Aorta (tissue), 5 donors: ENCODE measurements at regions not wholly inside any gene's neighbourhood (a gene's known extent, or its start where the extent isn't known, plus 50 kb on each side); places are given as distances from the start of the nearest gene placed in this dataset.
"Not testable (repeated sequence)": the region's sequence is repeated elsewhere in the genome, so short reads cannot be mapped to it uniquely, and the experiment has no call there.

Experiments
- ATAC-seq: fragments of 200-7000 bp; cut with Tn5 transposase; one replicate; pipeline ENCODE4 v1.9.1; 2022; ENCODE audit warnings: moderate library complexity; ENCODE audit not compliant: low FRiP score
- DNase-seq, 2 donors: peaks; one replicate each; pipeline ENCODE4 v3.0.0-alpha.2; 2020
- H3K27ac ChIP-seq, 2 donors: one replicate each; pipeline ENCODE4 v1.5.1; 2013; ENCODE audit warnings: low read length in 2 of 2, mild to moderate bottlenecking in 2 of 2, moderate library complexity in 2 of 2, control low read depth in 1 of 2, inconsistent platforms in 1 of 2, low read depth in 1 of 2
- H3K27me3 ChIP-seq, 2 donors: one replicate each; pipeline ENCODE4 v1.6.1; 2013; ENCODE audit warnings: control low read depth in 1 of 2, low read length in 1 of 2, mild to moderate bottlenecking in 1 of 2, moderate library complexity in 1 of 2; ENCODE audit not compliant: insufficient read depth in 2 of 2, control insufficient read depth in 1 of 2
- H3K36me3 ChIP-seq, 2 donors: one replicate each; pipeline ENCODE4 v1.6.1; 2013; ENCODE audit warnings: control low read depth in 1 of 2, low read length in 1 of 2, mild to moderate bottlenecking in 1 of 2; ENCODE audit not compliant: insufficient read depth in 2 of 2, control insufficient read depth in 1 of 2
- H3K4me1 ChIP-seq, 2 donors: one replicate each; pipeline ENCODE4 v1.6.1; 2013; ENCODE audit warnings: low read length in 2 of 2, control low read depth in 1 of 2, mild to moderate bottlenecking in 1 of 2, moderate library complexity in 1 of 2; ENCODE audit not compliant: insufficient read depth in 2 of 2, control insufficient read depth in 1 of 2
- H3K4me3 ChIP-seq, 2 donors: one replicate each; pipeline ENCODE4 v1.5.1; 2013; ENCODE audit warnings: low read length in 2 of 2, control low read depth in 1 of 2, mild to moderate bottlenecking in 1 of 2
- H3K9me3 ChIP-seq: one replicate; pipeline ENCODE4 v1.6.1; 2013; ENCODE audit warnings: mild to moderate bottlenecking, low read length; ENCODE audit not compliant: control insufficient read depth
- WGBS, 2 donors: extraction: QIAGEN DNeasy Blood & Tissue Kit; methylation state at CpG; one replicate each; pipeline ENCODE4 v1.1.7; 2013; 5-methylcytosine and 5-hydroxymethylcytosine counted together
- intact Hi-C, 2 donors: fragments of 100-400 bp; cut with DNase I; formaldehyde crosslinking; loops; one replicate each; pipeline versions ENCODE4 v1.14.2 to v1.15.0; 2022
- donor health status: healthy with polysubstance abuse.
- donor health status: Bipolar disorder and iron deficiency.
- donor health status: DM: no; HTN: no; CAD: no.
- donor health status: DM: no; HTN: no; CAD: no.
- donor health status: DM: yes; HTN: yes; CAD: no.

GRCh38 chr7:94314413-94315410 lies 80.0 kb upstream of the COL1A2 start:
- peaks cover 0 to 3% of the 10 kb centered on the region in 2 donors for H3K4me1 ChIP-seq
- 29 to 40% methylated on average over 5 of the region's 5 CpGs for WGBS, 2 donors
- peak overlapping the region in 1 of 2 donors; percentile 76 for H3K27ac ChIP-seq
- ATAC-seq (no peak), DNase-seq (no peak)
- no peaks in the 10 kb centered on the region for H3K36me3 ChIP-seq
- H3K4me3 ChIP-seq, result no peak overlapping the region
- no peaks in the 10 kb centered on the region for H3K9me3 ChIP-seq
- intact Hi-C loops, result loop anchor here in 1 of 2 donors (5.0 kb wide), 2 partner anchors 33 to 43 kb away; no protein-coding TSS in a partner anchor
- no peaks in the 10 kb centered on the region for H3K27me3 ChIP-seq

- H3K36me3 ChIP-seq, H3K4me3 ChIP-seq, H3K27ac ChIP-seq, ATAC-seq, H3K27me3 ChIP-seq, H3K4me1 ChIP-seq, intact Hi-C loops, H3K9me3 ChIP-seq, DNase-seq: not testable (repeated sequence)
- 94 to 96% methylated on average over 1 of the region's 1 CpG for WGBS, 2 donors
These were observed 73.6 kb upstream of the COL1A2 start for GRCh38 chr7:94321138-94321537.

GRCh38 chr7:94323844-94324243 lies 70.9 kb upstream of the COL1A2 start:
- WGBS, 2 donors, result 72 to 77% methylated on average over 4 of the region's 4 CpGs
- no peaks in the 10 kb centered on the region for H3K36me3 ChIP-seq
- intact Hi-C loops, result no loop called here
- no peak overlapping the region for H3K27ac ChIP-seq
- H3K4me3 ChIP-seq, result no peak overlapping the region
- DNase-seq, result no peak
- no peaks in the 10 kb centered on the region for H3K9me3 ChIP-seq
- no peaks in the 10 kb centered on the region for H3K27me3 ChIP-seq
- ATAC-seq, result no peak
- H3K4me1 ChIP-seq, result peaks cover 1 to 2% of the 10 kb centered on the region in 2 donors

GRCh38 chr7:94324380-94325121 lies 70.1 kb upstream of the COL1A2 start:
- Histone ChIP-seq H3K36me3 (no peaks in the 10 kb centered on the region), H3K27ac (no peak overlapping the region), H3K9me3 (no peaks in the 10 kb centered on the region), H3K4me1 (peaks cover 1 to 2% of the 10 kb centered on the region in 2 donors), H3K4me3 (no peak overlapping the region), H3K27me3 (no peaks in the 10 kb centered on the region)
- intact Hi-C loops, result no loop called here
- ATAC-seq, result no peak
- no peak for DNase-seq
- 9 to 22% methylated on average over 2 of the region's 2 CpGs for WGBS, 2 donors

- peaks cover 1 to 2% of the 10 kb centered on the region in 2 donors for H3K4me1 ChIP-seq
- 62 to 67% methylated on average over 3 of the region's 3 CpGs for WGBS, 2 donors
- H3K27ac ChIP-seq, result no peak overlapping the region
- H3K36me3 ChIP-seq, result no peaks in the 10 kb centered on the region
- intact Hi-C loops, result no loop called here
- no peak for ATAC-seq
- H3K9me3 ChIP-seq, result no peaks in the 10 kb centered on the region
- H3K4me3 ChIP-seq, result no peak overlapping the region
- H3K27me3 ChIP-seq, result no peaks in the 10 kb centered on the region
- DNase-seq, result no peak
These were observed 69.6 kb upstream of the COL1A2 start for GRCh38 chr7:94325122-94325475.

- WGBS, 2 donors, result 77 to 80% methylated on average over 7 of the region's 7 CpGs
- no peak for DNase-seq
- Histone ChIP-seq H3K27ac (no peak overlapping the region), H3K4me3 (no peak overlapping the region), H3K4me1 (no peaks in the 10 kb centered on the region), H3K27me3 (no peaks in the 10 kb centered on the region), H3K36me3 (no peaks in the 10 kb centered on the region), H3K9me3 (no peaks in the 10 kb centered on the region)
- ATAC-seq, result no peak
- intact Hi-C loops, result no loop called here
These were observed 64.2 kb upstream of the COL1A2 start for GRCh38 chr7:94330269-94331020.

- Histone ChIP-seq H3K36me3 (no peaks in the 10 kb centered on the region), H3K4me1 (no peaks in the 10 kb centered on the region), H3K27ac (no peak overlapping the region), H3K27me3 (no peaks in the 10 kb centered on the region), H3K4me3 (no peak overlapping the region), H3K9me3 (no peaks in the 10 kb centered on the region)
- ATAC-seq (no peak), DNase-seq (no peak)
- WGBS, 2 donors, result 97 to 100% methylated on average over 2 of the region's 2 CpGs
- intact Hi-C loops, result no loop called here
These were observed 62.1 kb upstream of the COL1A2 start for GRCh38 chr7:94332571-94332970.

GRCh38 chr7:94333810-94334209 lies 60.9 kb upstream of the COL1A2 start:
- intact Hi-C loops, result no loop called here
- no peaks in the 10 kb centered on the region for H3K36me3 ChIP-seq
- no peaks in the 10 kb centered on the region for H3K27me3 ChIP-seq
- H3K27ac ChIP-seq, result no peak overlapping the region
- no peak for ATAC-seq
- no peaks in the 10 kb centered on the region for H3K4me1 ChIP-seq
- H3K9me3 ChIP-seq, result no peaks in the 10 kb centered on the region
- no peak overlapping the region for H3K4me3 ChIP-seq
- DNase-seq, result no peak
